Caco-2 (cell line): ENCODE measurements at regions not wholly inside any gene's neighbourhood (a gene's known extent, or its start where the extent isn't known, plus 50 kb on each side); places are given as distances from the start of the nearest gene placed in this dataset.
"Not testable (repeated sequence)": the region's sequence is repeated elsewhere in the genome, so short reads cannot be mapped to it uniquely, and the experiment has no call there.

ENCODE experiments used
- BruUV-seq: library from RNA; stranded (reverse); fragments of 400-500 nt; replicated peaks from 2 replicates; lab custom pipeline; 2021; lab: Mats Ljungman, UMichigan
- CTCF ChIA-PET: fragments of 300-600 bp; sonication (Branson Sonifier 250); formaldehyde crosslinking; loops from one replicate; lab custom pipeline; 2022; ENCODE audit warnings: antibody characterized with exemption; lab: Charles Lee
- POLR2A ChIA-PET: fragments of 300-600 bp; sonication (Branson Sonifier 250); formaldehyde crosslinking; loops from one replicate; lab custom pipeline; 2022; ENCODE audit warnings: antibody characterized with exemption; lab: Charles Lee
- DNase-seq, 2 experiments: peaks; one replicate each; pipeline versions ENCODE4 v3.0.0 to v3.0.0-alpha.2; 2020 to 2022
- H3K27me3 ChIP-seq: replicated peaks from 2 replicates; pipeline ENCODE4 v1.6.0; 2011; ENCODE audit warnings: low read length; ENCODE audit not compliant: control insufficient read depth, insufficient read depth
- H3K36me3 ChIP-seq: 2 replicates; pipeline ENCODE4 v1.5.1; 2011; ENCODE audit warnings: low read length; ENCODE audit not compliant: control insufficient read depth, insufficient read depth
- H3K4me1 ChIP-seq: fragments of 250-450 bp; sonication (Bioruptor Pico); 2 replicates; pipeline ENCODE4 v1.5.1; 2020; ENCODE audit warnings: mild to moderate bottlenecking
- H3K4me3 ChIP-seq: 2 replicates; pipeline ENCODE4 v1.5.1; 2011; ENCODE audit warnings: low read depth, mild to moderate bottlenecking, control low read depth, low read length
- H3K9me3 ChIP-seq: fragments of 250-450 bp; sonication (Bioruptor Pico); 2 replicates; pipeline ENCODE4 v1.5.1; 2020; ENCODE audit warnings: mild to moderate bottlenecking, moderate library complexity
- H3K27ac Mint-ChIP-seq: one replicate; pipeline ENCODE4 v1.8.0; 2022; ENCODE audit warnings: mixed read lengths; ENCODE audit not compliant: unreplicated experiment
- H3K27me3 Mint-ChIP-seq: one replicate; pipeline ENCODE4 v1.8.0; 2022; ENCODE audit warnings: mixed read lengths; ENCODE audit not compliant: insufficient read depth, unreplicated experiment
- H3K36me3 Mint-ChIP-seq: one replicate; pipeline ENCODE4 v1.8.0; 2022; ENCODE audit warnings: mild to moderate bottlenecking, mixed read lengths; ENCODE audit not compliant: insufficient read depth, unreplicated experiment
- H3K4me1 Mint-ChIP-seq: one replicate; pipeline ENCODE4 v1.8.0; 2022; ENCODE audit warnings: low read depth, mixed read lengths; ENCODE audit not compliant: unreplicated experiment
- H3K4me3 Mint-ChIP-seq: one replicate; pipeline ENCODE4 v1.8.0; 2022; ENCODE audit warnings: mild to moderate bottlenecking, moderate library complexity, mixed read lengths; ENCODE audit not compliant: unreplicated experiment
- H3K9me3 Mint-ChIP-seq: one replicate; pipeline ENCODE4 v1.8.0; 2022; ENCODE audit warnings: mixed read lengths; ENCODE audit not compliant: unreplicated experiment
- intact Hi-C: fragments of 100-400 bp; cut with micrococcal nuclease; formaldehyde crosslinking; loops from one replicate; pipeline ENCODE4 v1.10.0; 2022; ENCODE audit not compliant: unreplicated experiment
- TF ChIP-seq, protein P1 (sequence below), 2 experiments: fragments of 200-600 bp in 1 of 2; IDR thresholded peaks; 1 replicate in 1 of 2; 2 replicates in 1 of 2; pipeline versions ENCODE4 v1.5.1 to v1.8.0; 2011 to 2022; ENCODE audit warnings: antibody characterized with exemption in 1 of 2, control low read depth in 1 of 2, inconsistent platforms in 1 of 2, low read depth in 1 of 2, low read length in 1 of 2, mild to moderate bottlenecking in 1 of 2, moderate library complexity in 1 of 2; ENCODE audit not compliant: insufficient read depth in 1 of 2, severe bottlenecking in 1 of 2, unreplicated experiment in 1 of 2

DNA sequence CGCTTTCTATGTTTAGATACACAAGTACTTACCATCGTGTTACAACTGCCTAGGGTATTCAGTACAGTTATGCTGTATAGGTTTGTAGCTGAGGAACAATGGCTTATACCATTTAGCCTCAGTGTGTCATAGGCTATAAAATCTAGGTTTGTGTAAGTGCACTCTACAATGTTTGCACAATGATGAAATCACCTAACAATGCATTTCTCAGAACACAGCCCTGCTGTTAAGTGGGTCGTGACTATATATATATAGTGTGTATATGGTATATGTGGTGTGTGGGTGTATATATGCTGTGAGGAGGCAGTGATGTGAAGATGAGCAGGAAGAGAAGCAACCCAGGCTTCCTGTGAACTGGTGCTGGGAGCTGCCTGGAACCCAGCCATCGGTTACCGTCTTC, 65.6 kb upstream of the MKI67 start:
- Mint-ChIP-seq H3K36me3 (no peaks in the 10 kb centered on the region), H3K27me3 (peaks cover 7% of the 10 kb centered on the region), H3K27ac (no peak overlapping the region), H3K9me3 (no peaks in the 10 kb centered on the region), H3K4me3 (no peak overlapping the region), H3K4me1 (no peaks in the 10 kb centered on the region)
- Histone ChIP-seq H3K9me3 (no peaks in the 10 kb centered on the region), H3K36me3 (no peaks in the 10 kb centered on the region), H3K27me3 (no peaks in the 10 kb centered on the region), H3K4me1 (no peaks in the 10 kb centered on the region), H3K4me3 (no peak overlapping the region)
- intact Hi-C loops, result no loop called here
- POLR2A ChIA-PET, result no interaction called here
- BruUV-seq, result no TSS peak
- DNase-seq, result no peak
- CTCF ChIA-PET, result interaction anchor here (0.7 kb wide), 1 partner anchor 13 kb away, joined by 4 read pairs; no protein-coding TSS in a partner anchor
- TF ChIP-seq, protein P1, sequence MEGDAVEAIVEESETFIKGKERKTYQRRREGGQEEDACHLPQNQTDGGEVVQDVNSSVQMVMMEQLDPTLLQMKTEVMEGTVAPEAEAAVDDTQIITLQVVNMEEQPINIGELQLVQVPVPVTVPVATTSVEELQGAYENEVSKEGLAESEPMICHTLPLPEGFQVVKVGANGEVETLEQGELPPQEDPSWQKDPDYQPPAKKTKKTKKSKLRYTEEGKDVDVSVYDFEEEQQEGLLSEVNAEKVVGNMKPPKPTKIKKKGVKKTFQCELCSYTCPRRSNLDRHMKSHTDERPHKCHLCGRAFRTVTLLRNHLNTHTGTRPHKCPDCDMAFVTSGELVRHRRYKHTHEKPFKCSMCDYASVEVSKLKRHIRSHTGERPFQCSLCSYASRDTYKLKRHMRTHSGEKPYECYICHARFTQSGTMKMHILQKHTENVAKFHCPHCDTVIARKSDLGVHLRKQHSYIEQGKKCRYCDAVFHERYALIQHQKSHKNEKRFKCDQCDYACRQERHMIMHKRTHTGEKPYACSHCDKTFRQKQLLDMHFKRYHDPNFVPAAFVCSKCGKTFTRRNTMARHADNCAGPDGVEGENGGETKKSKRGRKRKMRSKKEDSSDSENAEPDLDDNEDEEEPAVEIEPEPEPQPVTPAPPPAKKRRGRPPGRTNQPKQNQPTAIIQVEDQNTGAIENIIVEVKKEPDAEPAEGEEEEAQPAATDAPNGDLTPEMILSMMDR (IDR thresholded peaks at IDR 0.05; ENCODE audit: insufficient read depth in 1 of 2, low read depth in 1 of 2, low read length in 1 of 2, severe bottlenecking in 1 of 2, unreplicated experiment in 1 of 2), result no peak

DNA sequence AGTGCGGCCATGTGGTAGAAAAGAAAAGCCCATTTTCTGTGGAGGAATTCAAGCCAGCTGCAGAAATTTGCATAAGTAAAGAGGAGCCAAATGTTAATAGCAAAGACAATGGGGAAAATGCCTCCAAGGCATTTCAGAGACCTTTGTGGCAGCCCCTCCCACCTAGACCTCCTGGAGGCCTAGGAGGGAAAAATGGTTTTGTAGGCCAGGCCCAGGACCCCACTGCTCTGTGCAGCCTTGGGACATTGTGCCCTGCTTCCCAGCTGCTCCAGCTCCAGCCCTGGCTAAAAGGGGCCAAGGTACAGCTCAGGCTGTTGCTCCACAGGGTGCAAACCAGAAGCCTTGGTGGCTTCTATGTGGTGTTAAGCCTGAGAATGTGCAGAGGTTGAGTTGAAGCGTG, 75.6 kb upstream of the MKI67 start:
- intact Hi-C loops, H3K4me1 ChIP-seq, CTCF ChIA-PET, H3K27ac Mint-ChIP-seq, H3K4me3 Mint-ChIP-seq, BruUV-seq, H3K9me3 ChIP-seq, H3K36me3 Mint-ChIP-seq, DNase-seq, POLR2A ChIA-PET, H3K4me1 Mint-ChIP-seq, H3K36me3 ChIP-seq, H3K4me3 ChIP-seq, H3K27me3 ChIP-seq: not testable (repeated sequence)
- peaks cover 11% of the 10 kb centered on the region for H3K27me3 Mint-ChIP-seq
- peaks cover 27% of the 10 kb centered on the region for H3K9me3 Mint-ChIP-seq

DNA sequence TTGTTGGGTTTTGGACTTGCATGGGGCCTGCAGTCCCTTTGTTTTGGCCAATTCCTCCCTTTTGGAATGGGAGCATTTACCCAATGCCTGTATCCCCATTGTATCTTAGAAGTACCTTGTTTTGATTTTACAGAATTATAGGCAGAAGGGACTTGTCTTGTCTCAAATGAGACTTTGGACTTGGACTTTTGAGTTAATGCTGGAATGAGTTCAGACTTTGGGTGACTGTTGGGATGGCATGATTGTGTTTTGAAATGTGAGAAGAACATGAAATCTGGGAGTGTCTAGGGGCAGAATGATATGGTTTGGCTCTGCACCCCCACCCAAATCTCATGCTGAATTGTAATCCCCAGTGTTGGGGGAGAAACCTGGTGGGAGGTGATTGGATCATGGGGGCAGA, 76.8 kb upstream of the MKI67 start:
- Mint-ChIP-seq H3K27me3 (peaks cover 17% of the 10 kb centered on the region), H3K27ac (no peak overlapping the region), H3K36me3 (no peaks in the 10 kb centered on the region), H3K4me3 (no peak overlapping the region), H3K4me1 (no peaks in the 10 kb centered on the region), H3K9me3 (peaks cover 27% of the 10 kb centered on the region)
- CTCF ChIA-PET, result no interaction called here
- no peaks in the 10 kb centered on the region for H3K36me3 ChIP-seq
- POLR2A ChIA-PET, result no interaction called here
- BruUV-seq, result no TSS peak
- H3K9me3 ChIP-seq, result 0 out of 2 replicates have a peak, but pooled peaks cover 3% of the 10 kb centered on the region
- intact Hi-C loops, result no loop called here
- no peak overlapping the region for H3K4me3 ChIP-seq
- DNase-seq, result no peak
- no peaks in the 10 kb centered on the region for H3K4me1 ChIP-seq
- H3K27me3 ChIP-seq, result no peaks in the 10 kb centered on the region
- TF ChIP-seq, protein P1 (IDR thresholded peaks at IDR 0.05; ENCODE audit: insufficient read depth in 1 of 2, low read depth in 1 of 2, low read length in 1 of 2, severe bottlenecking in 1 of 2, unreplicated experiment in 1 of 2), result no peak

DNA sequence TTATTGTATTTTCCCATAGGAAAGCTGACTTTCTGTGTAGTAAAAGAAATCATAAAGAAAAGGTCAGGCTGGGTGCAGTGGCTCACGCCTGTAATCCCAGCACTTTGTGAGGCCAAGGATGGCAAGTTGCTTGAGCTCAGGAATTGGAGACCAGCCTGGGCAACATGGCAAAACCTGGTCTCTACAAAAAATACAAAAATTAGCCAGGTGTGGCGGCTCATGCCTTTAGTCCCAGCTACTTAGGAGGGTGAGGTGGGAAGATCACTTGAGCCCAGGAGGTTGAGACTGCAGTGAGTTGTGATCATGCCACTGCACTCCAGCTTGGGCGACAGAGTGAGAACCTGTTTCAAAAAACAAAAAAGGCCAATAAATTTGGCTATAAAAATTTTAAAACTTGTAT, 79.4 kb upstream of the MKI67 start:
- POLR2A ChIA-PET, BruUV-seq, H3K27me3 ChIP-seq, H3K4me3 Mint-ChIP-seq, H3K36me3 ChIP-seq, H3K9me3 ChIP-seq, CTCF ChIA-PET, H3K4me3 ChIP-seq, H3K36me3 Mint-ChIP-seq, H3K4me1 ChIP-seq, intact Hi-C loops, H3K4me1 Mint-ChIP-seq, H3K27ac Mint-ChIP-seq, DNase-seq: not testable (repeated sequence)
- Mint-ChIP-seq H3K9me3 (peaks cover 27% of the 10 kb centered on the region), H3K27me3 (peaks cover 23% of the 10 kb centered on the region)
